Ammon's horn (tissue), 1 donor: ENCODE measurements at regions not wholly inside any gene's neighbourhood (a gene's known extent, or its start where the extent isn't known, plus 50 kb on each side); places are given as distances from the start of the nearest gene placed in this dataset.

Source experiments
- DNase-seq: peaks from one replicate; pipeline ENCODE4 v3.0.0-alpha.2; 2016; ENCODE audit warnings: low spot score

DNA sequence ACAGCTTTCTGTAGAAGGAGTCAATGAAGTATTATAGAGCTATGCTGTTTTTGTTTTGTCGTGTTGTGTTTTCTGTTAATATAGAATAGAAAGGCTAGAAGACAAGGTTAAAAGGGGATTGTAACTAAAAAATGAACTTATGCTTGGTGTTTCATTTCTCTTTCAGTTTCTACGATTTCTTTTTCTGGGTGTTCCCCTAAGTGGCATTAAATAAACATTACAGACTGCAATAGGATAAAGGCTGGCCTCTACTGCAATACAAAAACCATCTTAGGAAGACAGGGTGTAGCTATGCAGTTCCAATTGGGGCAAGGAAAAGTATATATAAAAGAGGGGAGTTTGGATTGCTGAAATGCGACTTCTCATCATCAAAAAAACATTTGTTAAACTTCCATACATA, 1609.7 kb upstream of the ACVR2A start:
- no peak for DNase-seq

- no peak for DNase-seq
These were observed 1615.2 kb upstream of the ACVR2A start for GRCh38 chr2:146229508-146230155.

GRCh38 chr2:146228466-146229058, 1616.3 kb upstream of the ACVR2A start:
- no peak for DNase-seq

DNA sequence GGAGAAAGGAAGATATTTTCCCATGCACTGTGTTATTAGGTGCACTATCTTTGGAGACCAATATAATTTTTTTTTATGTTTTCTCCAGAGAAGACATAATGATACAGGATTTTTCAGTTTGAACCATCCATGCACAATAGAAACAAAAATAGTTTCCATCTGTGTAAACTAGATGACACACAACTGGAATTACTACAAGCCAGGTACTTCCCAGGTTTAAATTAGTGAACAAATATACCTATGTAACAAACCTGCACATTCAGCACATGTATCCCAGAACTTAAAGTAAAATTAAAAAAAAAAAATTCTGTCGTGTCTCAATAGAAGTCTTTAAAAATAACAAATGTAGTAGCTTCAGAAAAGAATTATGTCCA, 1616.8 kb upstream of the ACVR2A start:
- no peak for DNase-seq

DNA sequence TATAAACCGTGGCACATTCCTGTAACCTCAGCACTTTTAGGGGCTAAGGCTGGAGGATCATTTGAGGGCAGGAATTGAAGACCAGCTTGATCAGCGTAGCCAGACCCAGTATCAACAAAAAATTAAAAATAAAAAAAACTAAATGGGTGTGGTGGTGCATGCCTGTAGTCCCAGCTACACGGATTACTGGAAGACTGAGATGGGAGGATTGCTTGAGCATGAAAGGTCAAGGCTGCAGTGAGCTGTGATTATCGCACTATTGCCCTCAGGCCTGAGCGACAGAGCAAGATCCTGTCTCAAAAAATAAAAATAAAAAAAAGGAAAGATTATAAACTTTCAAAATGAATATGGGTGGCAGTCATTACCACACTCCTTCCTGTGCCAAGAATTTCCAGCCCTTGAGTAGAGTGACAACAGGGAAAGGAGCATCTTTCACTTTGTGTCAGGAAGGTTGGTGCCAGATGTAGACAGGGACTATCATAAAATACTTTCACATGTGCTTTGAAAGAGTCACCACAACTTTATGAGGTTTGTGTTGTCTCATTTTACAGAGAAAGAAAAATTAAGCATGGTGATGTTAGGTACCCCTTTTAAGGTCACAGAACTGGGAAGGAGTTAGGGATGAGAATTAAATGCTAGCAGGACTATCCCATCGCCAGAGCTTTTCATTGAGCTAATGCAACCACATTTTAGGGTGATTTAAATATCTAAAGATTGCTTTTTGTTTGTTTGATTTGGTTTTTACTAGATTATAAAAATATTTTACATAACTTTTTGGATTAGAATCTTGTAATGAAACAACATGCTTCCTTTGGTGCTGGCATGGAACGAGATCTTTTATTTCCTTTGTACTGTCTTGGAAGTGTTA, 1617.4 kb upstream of the ACVR2A start:
- no peak for DNase-seq

DNA sequence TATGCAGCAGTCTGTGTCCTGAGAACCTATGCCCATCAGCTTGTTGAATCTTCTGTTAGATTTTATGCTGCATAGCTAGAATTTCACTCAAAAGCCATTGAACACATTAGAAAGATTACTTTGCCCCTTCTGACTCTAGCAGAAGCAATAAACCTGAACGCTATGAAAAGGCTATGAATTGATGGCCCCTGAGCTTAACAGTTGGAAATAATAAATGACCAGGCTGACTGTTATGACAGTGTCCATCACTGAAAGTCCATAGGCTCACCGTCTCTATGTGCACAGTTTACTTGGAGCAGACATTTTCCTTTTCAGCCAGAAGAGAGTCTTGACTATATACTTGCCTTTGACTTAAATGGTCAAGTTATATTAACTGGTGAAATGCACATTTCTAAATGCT, 1618.8 kb upstream of the ACVR2A start:
- DNase-seq = no peak

- DNase-seq = no peak
These were observed 1623.0 kb upstream of the ACVR2A start for GRCh38 chr2:146221826-146222225.

DNA sequence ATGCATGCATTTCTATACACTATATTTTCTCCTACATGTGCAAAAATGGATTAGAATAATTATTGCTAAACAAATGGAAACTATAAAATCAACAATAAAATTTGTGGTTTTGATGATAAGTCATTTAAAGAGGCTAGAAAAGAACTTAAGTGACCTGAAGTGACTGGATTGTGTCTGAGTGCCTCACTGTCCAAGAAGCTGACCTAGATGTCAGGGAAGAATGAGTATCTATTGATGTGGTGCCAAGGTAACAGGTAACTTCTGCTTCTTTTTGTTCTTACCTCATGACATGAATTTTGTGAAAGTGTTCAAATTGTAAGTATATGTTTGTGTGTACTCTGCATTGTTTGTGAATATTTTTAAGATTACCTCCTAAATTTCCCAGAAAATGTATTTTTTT, 1623.9 kb upstream of the ACVR2A start:
- DNase-seq = no peak

GRCh38 chr2:146214394-146214929, 1630.4 kb upstream of the ACVR2A start:
- DNase-seq = no peak

GRCh38 chr2:146213674-146214073, 1631.2 kb upstream of the ACVR2A start:
- DNase-seq = no peak

DNA sequence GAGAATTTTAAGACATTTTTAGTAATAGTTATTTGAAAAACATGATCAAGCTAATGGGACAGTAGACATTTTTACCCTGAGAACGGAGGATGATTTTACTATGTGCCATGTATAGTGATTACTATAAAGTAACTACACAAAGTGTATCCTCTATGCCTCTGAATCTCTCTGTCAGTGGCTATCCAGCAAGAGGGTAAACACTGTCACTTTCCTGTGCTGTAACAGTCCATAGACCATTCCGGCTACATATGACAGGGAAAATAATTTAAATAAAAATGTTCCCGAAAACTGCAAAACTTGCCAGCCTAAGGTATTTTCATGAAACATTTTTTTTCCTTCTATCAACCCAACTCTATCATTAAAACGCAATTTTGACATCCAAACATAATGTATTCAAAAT, 1632.2 kb upstream of the ACVR2A start:
- DNase-seq = no peak

- DNase-seq = no peak
These were observed 1635.0 kb upstream of the ACVR2A start for GRCh38 chr2:146209842-146210275.

- no peak for DNase-seq
These were observed 1636.9 kb upstream of the ACVR2A start for GRCh38 chr2:146207901-146208300.

DNA sequence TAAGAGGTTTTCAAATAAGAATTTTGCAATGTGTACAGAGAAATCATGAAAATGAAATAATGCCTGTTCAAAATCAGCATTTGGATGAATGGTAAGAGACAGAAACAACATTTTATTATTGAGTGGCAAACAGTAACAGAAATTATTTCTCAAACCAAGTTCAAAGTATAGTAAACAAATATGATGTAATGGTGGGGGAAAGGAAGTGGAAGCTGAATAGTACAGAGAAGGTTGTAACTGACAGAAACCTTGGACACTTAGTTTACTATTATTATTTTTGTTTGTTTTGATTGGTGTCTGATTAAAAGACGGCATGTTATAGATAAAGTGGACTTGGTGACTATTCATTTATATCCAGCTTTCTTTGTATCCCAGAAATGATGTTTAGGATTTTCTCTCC, 1637.4 kb upstream of the ACVR2A start:
- DNase-seq = no peak

- no peak for DNase-seq
These were observed 1641.7 kb upstream of the ACVR2A start for GRCh38 chr2:146203064-146203624.

GRCh38 chr2:146193619-146194018, 1651.2 kb upstream of the ACVR2A start:
- DNase-seq = no peak

GRCh38 chr2:146189541-146189940, 1655.3 kb upstream of the ACVR2A start:
- DNase-seq = no peak

GRCh38 chr2:146173934-146174333, 1654.0 kb upstream of the ZEB2 start:
- no peak for DNase-seq

- no peak for DNase-seq
These were observed 1641.5 kb upstream of the ZEB2 start for GRCh38 chr2:146161256-146161882.

DNA sequence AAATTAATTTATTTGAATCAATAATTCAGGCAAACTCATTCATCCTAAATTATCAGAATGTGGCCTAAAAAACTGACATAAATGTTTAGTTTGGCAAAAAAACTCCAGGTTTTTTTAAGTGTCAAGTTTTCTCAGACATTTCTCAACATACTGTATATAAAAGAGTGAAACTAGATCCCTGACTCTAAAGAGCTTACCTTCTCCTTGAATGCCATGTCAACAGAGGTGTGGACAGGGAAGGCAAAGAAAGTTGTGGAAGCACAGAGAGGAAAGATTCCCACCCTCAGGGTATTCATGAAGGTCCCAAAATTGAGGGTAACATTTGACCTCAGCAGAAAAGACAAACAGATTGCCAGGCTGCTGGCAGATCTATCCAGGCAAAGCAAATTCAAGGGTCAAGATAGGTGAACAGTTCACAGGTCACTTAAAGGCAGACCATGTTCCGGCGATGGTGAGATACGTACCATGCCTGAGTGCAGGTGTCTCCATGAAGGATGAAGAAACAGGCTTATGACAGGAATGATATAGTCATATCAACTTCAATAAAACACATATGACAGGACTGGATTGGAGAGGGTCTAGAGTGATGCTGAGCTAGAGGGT, 1638.3 kb upstream of the ZEB2 start:
- DNase-seq = no peak

- DNase-seq = no peak
These were observed 1627.6 kb upstream of the ZEB2 start for GRCh38 chr2:146147448-146148012.
